BJ (cell line): ENCODE measurements at regions not wholly inside any gene's neighbourhood (a gene's known extent, or its start where the extent isn't known, plus 50 kb on each side); places are given as distances from the start of the nearest gene placed in this dataset.

Source experiments
- CTCF ChIA-PET: fragments of 350-600 bp; formaldehyde crosslinking; extraction: SDS; loops from one replicate; lab custom pipeline; 2021; ENCODE audit warnings: antibody characterized with exemption, inconsistent platforms; lab: Yijun Ruan, JAX
- POLR2A ChIA-PET: fragments of 300-600 bp; sonication (Branson Sonifier 250); formaldehyde crosslinking; extraction: SDS; loops from one replicate; lab custom pipeline; 2021; ENCODE audit warnings: antibody characterized with exemption; lab: Charles Lee
- DNase-seq: peaks from one replicate; pipeline ENCODE4 v3.0.0-alpha.2; 2011; ENCODE audit warnings: low read depth
- H3K27me3 ChIP-seq: 2 replicates; pipeline ENCODE4 v1.6.0; 2011; ENCODE audit warnings: low read length; ENCODE audit not compliant: control insufficient read depth, insufficient read depth
- H3K36me3 ChIP-seq: 2 replicates; pipeline ENCODE4 v1.5.1; 2011; ENCODE audit warnings: low read length; ENCODE audit not compliant: control insufficient read depth, insufficient read depth
- H3K4me3 ChIP-seq: 2 replicates; pipeline ENCODE4 v1.5.1; 2011; ENCODE audit warnings: low read depth, mild to moderate bottlenecking, control low read depth, low read length
- TF ChIP-seq, protein P1 (sequence below): IDR thresholded peaks from 2 replicates; pipeline ENCODE4 v1.5.1; 2011; ENCODE audit warnings: low read depth, mild to moderate bottlenecking, control low read depth, inconsistent platforms, low read length, moderate library complexity; ENCODE audit not compliant: insufficient read depth

- Histone ChIP-seq H3K4me3 (no peak overlapping the region), H3K27me3 (no peaks in the 10 kb centered on the region), H3K36me3 (no peaks in the 10 kb centered on the region)
- DNase-seq = no peak
- POLR2A ChIA-PET = no interaction called here
- TF ChIP-seq, protein P1, sequence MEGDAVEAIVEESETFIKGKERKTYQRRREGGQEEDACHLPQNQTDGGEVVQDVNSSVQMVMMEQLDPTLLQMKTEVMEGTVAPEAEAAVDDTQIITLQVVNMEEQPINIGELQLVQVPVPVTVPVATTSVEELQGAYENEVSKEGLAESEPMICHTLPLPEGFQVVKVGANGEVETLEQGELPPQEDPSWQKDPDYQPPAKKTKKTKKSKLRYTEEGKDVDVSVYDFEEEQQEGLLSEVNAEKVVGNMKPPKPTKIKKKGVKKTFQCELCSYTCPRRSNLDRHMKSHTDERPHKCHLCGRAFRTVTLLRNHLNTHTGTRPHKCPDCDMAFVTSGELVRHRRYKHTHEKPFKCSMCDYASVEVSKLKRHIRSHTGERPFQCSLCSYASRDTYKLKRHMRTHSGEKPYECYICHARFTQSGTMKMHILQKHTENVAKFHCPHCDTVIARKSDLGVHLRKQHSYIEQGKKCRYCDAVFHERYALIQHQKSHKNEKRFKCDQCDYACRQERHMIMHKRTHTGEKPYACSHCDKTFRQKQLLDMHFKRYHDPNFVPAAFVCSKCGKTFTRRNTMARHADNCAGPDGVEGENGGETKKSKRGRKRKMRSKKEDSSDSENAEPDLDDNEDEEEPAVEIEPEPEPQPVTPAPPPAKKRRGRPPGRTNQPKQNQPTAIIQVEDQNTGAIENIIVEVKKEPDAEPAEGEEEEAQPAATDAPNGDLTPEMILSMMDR = no peak
- CTCF ChIA-PET = no interaction called here
Measured at GRCh38 chr13:61989978-61990377, 574.3 kb upstream of the PCDH20 start.

- Histone ChIP-seq H3K4me3 (no peak overlapping the region), H3K36me3 (no peaks in the 10 kb centered on the region), H3K27me3 (no peaks in the 10 kb centered on the region)
- DNase-seq = no peak
- ChIA-PET CTCF (no interaction called here), POLR2A (no interaction called here)
- TF ChIP-seq, protein P1 = no peak
Measured at GRCh38 chr13:61988810-61989209, 573.2 kb upstream of the PCDH20 start.

DNA sequence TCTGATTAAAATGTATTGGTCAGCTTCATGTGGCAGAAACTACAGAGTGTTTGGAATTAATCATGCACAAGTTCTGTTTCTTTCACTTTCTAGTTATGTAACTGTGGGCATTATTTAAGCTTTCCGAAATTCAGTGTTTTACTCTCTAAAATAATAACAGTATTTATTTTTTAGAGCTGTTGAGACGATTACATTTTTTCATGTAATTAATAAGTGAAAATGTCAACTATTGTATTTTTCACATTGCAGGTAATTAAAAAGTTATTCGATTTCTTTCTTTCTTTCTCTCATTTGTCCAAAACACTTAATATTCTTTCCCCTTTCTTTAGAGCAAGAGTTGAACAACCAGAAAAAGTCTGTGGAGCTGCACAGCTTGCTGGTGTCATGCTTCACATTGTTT is 559.4 kb upstream of the PCDH20 start:
- Histone ChIP-seq H3K27me3 (no peaks in the 10 kb centered on the region), H3K36me3 (no peaks in the 10 kb centered on the region), H3K4me3 (no peak overlapping the region)
- CTCF ChIA-PET = no interaction called here
- POLR2A ChIA-PET = no interaction called here
- TF ChIP-seq, protein P1 = no peak
- no peak for DNase-seq

GRCh38 chr13:61965756-61966155 is 550.1 kb upstream of the PCDH20 start:
- CTCF ChIA-PET = no interaction called here
- POLR2A ChIA-PET = no interaction called here

GRCh38 chr13:61960981-61961380 is 545.3 kb upstream of the PCDH20 start:
- TF ChIP-seq, protein P1 = no peak
- DNase-seq = no peak
- ChIA-PET CTCF (no interaction called here), POLR2A (no interaction called here)
- Histone ChIP-seq H3K36me3 (no peaks in the 10 kb centered on the region), H3K4me3 (no peak overlapping the region), H3K27me3 (no peaks in the 10 kb centered on the region)

More at GRCh38 chr13:61965756-61966155, 550.1 kb upstream of the PCDH20 start:
- TF ChIP-seq, protein P1 = no peak
- no peaks in the 10 kb centered on the region for H3K27me3 ChIP-seq
- no peak for DNase-seq
- no peak overlapping the region for H3K4me3 ChIP-seq
- no peaks in the 10 kb centered on the region for H3K36me3 ChIP-seq
